ENCODE measurements at regions not wholly inside any gene's neighbourhood (a gene's known extent, or its start where the extent isn't known, plus 50 kb on each side); places are given as distances from the start of the nearest gene placed in this dataset.

DNA sequence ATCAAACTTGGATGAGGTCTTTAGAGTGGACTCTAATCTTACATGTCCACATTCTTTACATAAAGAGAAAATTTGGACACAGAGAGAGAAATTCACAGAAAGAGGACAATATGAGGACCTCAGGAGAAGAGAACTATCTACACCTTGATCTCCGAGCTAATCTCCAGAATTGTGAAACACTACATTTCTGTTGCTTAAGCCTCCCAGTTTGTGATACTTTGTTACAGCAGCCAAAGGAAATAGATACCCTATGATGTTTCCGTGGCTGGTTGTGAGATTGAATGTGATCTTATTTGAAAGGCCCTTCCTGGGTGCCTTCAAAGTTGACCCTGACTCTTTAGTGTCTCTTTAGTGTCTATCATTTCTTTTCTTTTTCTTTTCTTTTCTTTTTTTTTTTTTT lies 326.1 kb upstream of the CLNK start:
- no peak for TF ChIP-seq EZH2phosphoT487 (IDR thresholded peaks at IDR 0.05; ENCODE audit: borderline replicate concordance)
- TF ChIP-seq, protein P1, sequence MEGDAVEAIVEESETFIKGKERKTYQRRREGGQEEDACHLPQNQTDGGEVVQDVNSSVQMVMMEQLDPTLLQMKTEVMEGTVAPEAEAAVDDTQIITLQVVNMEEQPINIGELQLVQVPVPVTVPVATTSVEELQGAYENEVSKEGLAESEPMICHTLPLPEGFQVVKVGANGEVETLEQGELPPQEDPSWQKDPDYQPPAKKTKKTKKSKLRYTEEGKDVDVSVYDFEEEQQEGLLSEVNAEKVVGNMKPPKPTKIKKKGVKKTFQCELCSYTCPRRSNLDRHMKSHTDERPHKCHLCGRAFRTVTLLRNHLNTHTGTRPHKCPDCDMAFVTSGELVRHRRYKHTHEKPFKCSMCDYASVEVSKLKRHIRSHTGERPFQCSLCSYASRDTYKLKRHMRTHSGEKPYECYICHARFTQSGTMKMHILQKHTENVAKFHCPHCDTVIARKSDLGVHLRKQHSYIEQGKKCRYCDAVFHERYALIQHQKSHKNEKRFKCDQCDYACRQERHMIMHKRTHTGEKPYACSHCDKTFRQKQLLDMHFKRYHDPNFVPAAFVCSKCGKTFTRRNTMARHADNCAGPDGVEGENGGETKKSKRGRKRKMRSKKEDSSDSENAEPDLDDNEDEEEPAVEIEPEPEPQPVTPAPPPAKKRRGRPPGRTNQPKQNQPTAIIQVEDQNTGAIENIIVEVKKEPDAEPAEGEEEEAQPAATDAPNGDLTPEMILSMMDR (conservative IDR thresholded peaks at IDR 0.05; ENCODE audit: low read length) = no peak

Measured in Loucy (cell line).